Esophagus squamous epithelium (tissue), 4 donors: ENCODE measurements at regions not wholly inside any gene's neighbourhood (a gene's known extent, or its start where the extent isn't known, plus 50 kb on each side); places are given as distances from the start of the nearest gene placed in this dataset.

Experiments used
- POLR2A ChIP-seq, 4 donors: fragments of 450-650 bp; IDR thresholded peaks; one replicate each; pipeline ENCODE4 v1.6.1; 2017; ENCODE audit warnings: antibody characterized with exemption in 4 of 4, mild to moderate bottlenecking in 4 of 4, moderate library complexity in 3 of 4
- TF ChIP-seq, protein P1 (sequence below), 6 experiments: fragments of 450-650 bp in 4 of 6; fragments of 200-600 bp in 2 of 6; sonication (generic) in 2 of 6; IDR thresholded peaks; one replicate each; pipeline ENCODE4 v1.5.1; 2016 to 2019; ENCODE audit warnings: antibody characterized with exemption in 6 of 6, mild to moderate bottlenecking in 4 of 6, moderate library complexity in 4 of 6

DNA sequence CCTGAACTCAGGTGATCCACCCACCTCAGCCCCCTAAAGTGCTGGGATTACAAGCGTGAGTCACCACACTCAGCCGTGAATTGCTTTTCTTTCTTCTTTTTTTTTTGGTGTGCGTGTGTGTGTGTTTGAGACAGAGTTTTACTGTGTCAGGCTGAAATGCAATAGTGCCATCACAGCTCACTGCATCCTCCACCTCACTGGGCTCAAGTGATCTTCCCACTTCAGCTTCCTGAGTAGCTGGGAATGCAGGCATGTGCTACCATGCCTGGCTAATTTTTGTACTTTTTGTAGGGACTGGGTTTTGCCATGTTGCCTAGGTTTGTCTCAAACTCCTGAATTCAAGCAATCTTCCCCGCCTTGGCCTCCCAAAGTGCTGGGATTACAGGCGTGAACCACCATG lies 113.7 kb upstream of the HAPLN1 start:
- TF ChIP-seq, protein P1, sequence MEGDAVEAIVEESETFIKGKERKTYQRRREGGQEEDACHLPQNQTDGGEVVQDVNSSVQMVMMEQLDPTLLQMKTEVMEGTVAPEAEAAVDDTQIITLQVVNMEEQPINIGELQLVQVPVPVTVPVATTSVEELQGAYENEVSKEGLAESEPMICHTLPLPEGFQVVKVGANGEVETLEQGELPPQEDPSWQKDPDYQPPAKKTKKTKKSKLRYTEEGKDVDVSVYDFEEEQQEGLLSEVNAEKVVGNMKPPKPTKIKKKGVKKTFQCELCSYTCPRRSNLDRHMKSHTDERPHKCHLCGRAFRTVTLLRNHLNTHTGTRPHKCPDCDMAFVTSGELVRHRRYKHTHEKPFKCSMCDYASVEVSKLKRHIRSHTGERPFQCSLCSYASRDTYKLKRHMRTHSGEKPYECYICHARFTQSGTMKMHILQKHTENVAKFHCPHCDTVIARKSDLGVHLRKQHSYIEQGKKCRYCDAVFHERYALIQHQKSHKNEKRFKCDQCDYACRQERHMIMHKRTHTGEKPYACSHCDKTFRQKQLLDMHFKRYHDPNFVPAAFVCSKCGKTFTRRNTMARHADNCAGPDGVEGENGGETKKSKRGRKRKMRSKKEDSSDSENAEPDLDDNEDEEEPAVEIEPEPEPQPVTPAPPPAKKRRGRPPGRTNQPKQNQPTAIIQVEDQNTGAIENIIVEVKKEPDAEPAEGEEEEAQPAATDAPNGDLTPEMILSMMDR (IDR thresholded peaks at IDR 0.05), result no peak
- no peak for TF ChIP-seq POLR2A (IDR thresholded peaks at IDR 0.05)
